ENCODE measurements at regions not wholly inside any gene's neighbourhood (a gene's known extent, or its start where the extent isn't known, plus 50 kb on each side); places are given as distances from the start of the nearest gene placed in this dataset.

DNA sequence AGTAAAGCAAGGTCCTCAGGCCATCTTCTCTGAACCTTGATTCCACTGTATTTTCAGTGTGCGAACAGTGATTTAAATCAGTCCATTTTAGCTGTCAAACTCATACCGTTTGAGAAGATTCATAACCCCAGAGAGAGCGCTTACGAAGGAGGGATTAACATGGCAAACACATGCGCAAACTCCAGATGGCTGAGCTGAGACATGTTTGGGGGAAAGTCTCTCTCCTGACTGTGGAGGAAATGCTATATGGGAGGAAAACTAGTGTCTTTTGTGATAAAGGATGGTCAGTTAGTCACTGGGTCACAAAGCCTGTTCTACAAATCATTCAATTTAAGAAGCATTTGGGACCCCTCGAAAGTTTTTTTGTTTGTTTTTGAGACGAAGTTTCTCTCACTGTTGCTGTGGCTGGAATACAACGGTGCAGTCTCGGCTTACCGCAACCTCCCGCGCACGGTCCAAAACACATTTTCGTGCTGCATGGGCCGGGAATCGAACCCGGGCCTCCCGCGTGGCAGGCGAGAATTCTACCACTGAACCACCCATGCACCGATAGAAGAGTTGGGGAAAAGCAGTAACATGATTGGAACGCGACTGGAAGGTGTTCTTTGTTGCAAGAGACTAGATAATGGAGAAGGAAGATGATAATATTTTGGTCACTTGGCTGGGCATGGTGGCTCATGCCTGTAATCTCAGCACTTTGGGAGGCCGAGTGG, 58.4 kb upstream of the CXADR start:
- DNase-seq (ENCODE audit: low read depth): peak; percentile 63

DNA sequence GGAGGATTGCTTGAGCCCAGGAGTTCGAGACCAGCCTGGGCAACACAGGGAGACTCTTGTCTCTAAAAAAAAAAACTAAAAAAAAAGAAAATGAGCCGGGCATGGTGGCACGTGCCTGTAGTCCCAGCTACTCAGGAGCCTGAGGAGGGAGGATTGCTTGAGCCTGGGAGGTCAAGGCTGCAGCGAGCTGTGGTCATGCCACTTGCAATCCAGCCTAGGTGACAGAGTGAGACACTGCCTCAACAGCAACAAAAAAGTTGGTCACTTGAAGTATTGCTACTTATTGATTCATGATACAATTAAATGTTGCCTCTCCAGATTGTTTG, 57.9 kb upstream of the CXADR start:
- no peak for DNase-seq (ENCODE audit: low read depth)

DNA sequence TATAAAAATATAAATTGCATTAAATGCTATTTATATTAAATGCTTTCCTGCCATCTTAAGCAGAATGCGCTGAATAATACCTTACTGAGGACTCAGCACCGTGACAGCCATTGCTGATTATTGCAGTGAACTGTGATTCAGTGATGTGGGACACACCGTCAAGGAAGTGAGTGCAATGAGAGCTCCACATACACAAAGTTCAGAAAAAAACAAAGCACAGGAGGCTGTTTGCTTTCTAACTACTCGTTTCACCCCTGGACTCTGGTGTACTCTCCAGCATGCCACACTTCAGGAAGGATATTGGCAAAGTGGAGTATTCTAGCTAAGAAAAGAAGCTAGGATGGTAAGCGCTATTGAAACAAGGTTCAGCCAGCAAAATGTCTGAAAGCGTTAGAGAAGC, 57.4 kb upstream of the CXADR start:
- DNase-seq (ENCODE audit: low read depth): no peak

DNA sequence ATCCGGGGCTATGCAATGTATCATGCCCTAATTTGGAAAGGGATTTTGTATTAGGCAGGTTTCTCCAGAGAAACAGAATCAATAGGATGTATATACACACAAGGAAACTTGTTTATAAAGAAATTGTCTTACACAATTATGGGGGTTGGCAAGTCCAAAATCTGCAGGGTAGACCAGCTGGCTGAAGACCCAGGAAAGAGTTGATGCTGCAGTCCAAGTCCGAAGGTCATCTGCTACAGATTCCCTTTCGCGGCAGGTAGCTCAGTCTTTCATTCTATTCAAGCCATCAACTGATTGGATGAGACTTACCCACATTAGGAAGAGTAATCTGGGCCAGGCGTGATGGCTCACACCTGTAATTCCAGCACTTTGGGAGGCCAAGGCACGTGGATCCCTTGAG, 54.6 kb upstream of the CXADR start:
- DNase-seq (ENCODE audit: low read depth): no peak

DNA sequence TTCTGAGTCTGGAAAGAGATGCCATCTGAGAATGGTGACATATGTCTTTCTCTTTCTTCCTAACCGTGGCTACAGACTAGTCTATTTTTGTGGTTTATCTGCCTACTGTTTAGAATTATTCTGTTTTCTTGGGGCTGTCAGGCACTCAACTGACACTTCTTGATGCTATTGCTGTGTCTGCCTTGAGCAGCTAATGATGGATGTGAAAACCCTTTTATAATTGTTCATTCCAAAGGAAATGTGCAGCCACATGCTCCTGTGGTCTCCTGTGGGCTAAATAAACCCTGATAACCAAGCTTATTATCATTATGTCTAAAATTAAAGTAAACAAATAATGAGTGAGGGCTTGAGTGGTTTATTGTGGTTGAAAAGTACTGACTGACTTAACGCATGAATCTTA, 52.7 kb upstream of the CXADR start:
- DNase-seq (ENCODE audit: low read depth): no peak

DNA sequence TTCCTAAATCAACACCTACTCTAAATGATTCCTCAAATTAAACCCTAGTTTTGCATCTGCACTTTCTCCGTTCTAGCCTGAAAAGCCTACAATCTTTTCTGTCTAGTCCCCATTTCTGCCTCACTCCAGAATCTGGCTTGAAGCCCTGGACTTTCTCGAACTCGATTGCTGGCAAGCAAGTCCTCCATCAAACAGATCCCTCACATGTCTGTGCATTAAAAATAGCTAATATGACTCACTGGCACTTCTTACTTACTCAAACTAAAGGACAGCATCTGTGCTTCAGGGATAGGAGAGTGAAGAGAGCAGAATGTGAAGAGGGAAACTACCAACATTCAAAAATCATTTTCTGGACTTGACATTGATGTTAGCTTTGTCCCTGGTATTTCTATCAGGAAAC, 51.8 kb upstream of the CXADR start:
- peak; percentile 55 for DNase-seq (ENCODE audit: low read depth)

DNA sequence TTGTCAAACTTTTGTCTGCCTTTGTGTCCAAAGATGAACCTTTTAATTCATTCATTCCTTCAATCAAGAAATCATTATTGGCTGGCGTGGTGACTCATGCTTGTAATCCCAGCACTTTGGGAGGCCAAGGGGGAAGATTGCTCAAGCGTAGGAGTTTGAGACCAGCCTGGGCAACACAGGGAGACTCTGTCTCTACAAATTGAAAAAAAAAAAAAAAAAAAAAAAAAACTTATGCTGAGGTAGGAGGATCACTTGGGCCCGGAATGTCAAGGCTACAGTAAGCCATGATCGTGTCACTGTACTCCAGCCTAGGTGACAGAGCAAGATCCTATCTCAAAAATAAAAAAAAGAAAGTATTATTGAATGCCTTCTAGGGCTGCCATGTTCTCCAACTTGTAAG, 51.3 kb upstream of the CXADR start:
- DNase-seq (ENCODE audit: low read depth): no peak

DNA sequence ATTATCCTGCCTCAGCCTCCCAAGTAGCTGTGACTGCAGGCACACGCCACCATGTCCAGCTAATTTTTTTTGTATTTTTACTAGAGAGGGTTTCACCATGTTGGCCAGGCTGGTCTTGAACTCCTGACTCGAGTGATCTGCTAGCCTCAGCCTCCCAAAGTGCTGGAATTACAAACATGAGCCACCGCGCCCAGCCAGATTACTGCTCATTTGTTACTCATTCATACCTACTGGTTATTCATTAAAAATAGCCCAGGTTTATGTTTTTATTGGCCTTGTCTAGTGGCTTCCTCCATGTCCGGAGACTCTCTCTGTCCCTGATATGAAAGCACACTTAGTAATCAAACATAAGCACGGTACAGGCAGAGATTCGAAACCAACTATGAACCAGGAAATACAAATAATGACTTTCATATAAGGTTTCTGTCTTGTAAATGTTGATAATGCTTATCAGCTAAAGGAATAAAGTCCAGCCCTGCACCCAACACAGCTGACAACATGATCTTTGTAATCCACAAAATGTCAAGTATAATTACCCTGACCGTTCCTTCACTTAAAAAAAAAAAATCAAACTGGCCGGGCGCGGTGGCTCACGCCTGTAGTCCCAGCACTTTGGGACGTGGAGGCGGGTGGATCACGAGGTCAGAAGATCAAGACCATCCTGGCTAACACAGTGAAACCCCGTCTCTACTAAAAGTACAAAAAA, 50.4 kb upstream of the CXADR start:
- no peak for DNase-seq (ENCODE audit: low read depth)

Measured in GM04504 (cell line).